Uterus (tissue), 2 donors: ENCODE measurements at regions not wholly inside any gene's neighbourhood (a gene's known extent, or its start where the extent isn't known, plus 50 kb on each side); places are given as distances from the start of the nearest gene placed in this dataset.

Experiments
- POLR2A ChIP-seq, 2 donors: fragments of 450-650 bp; IDR thresholded peaks; one replicate each; pipeline ENCODE4 v1.6.1; 2016; ENCODE audit warnings: antibody characterized with exemption in 2 of 2, mild to moderate bottlenecking in 1 of 2, moderate library complexity in 1 of 2
- TF ChIP-seq, protein P1 (sequence below), 4 experiments: fragments of 200-600 bp in 2 of 4; fragments of 450-650 bp in 2 of 4; sonication (generic) in 2 of 4; IDR thresholded peaks; one replicate each; pipeline ENCODE4 v1.5.1; 2016 to 2019; ENCODE audit warnings: antibody characterized with exemption in 4 of 4, mild to moderate bottlenecking in 2 of 4, moderate library complexity in 1 of 4

DNA sequence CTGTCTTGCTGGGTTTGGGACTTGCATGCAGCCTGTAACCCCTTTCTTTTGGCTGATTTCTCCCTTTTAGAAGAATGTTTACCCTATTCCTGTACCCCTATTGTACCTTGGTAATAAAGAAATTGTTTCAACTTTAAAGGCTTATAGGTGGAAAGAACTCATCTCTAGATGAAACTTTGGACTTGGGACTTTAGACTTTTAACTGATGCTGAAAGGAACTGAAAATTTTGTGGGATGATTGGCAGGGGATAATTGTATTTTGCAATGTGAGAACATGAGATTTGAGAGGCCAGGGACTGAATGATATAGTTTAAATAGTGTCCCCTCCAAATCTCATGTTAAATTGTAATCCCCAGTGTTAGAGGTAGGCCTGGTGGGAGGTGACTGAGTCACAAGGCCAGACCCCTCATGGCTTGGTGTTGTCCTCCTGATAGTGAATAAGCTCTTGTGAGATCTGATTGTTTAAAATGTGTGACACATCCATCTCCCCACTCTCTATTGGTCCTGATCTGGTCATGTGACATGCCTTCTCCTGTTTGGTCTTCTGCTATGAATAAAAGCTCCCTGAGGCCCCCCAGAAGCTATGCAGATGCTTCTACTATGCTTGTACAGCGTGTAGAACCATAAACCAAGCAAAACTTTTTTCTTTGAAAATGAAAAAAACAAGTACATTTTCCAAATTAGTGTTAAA, 1621.3 kb upstream of the B3GALT2 start:
- TF ChIP-seq, protein P1, sequence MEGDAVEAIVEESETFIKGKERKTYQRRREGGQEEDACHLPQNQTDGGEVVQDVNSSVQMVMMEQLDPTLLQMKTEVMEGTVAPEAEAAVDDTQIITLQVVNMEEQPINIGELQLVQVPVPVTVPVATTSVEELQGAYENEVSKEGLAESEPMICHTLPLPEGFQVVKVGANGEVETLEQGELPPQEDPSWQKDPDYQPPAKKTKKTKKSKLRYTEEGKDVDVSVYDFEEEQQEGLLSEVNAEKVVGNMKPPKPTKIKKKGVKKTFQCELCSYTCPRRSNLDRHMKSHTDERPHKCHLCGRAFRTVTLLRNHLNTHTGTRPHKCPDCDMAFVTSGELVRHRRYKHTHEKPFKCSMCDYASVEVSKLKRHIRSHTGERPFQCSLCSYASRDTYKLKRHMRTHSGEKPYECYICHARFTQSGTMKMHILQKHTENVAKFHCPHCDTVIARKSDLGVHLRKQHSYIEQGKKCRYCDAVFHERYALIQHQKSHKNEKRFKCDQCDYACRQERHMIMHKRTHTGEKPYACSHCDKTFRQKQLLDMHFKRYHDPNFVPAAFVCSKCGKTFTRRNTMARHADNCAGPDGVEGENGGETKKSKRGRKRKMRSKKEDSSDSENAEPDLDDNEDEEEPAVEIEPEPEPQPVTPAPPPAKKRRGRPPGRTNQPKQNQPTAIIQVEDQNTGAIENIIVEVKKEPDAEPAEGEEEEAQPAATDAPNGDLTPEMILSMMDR (IDR thresholded peaks at IDR 0.05) = no peak
- no peak for TF ChIP-seq POLR2A (IDR thresholded peaks at IDR 0.05)
